ENCODE measurements at regions not wholly inside any gene's neighbourhood (a gene's known extent, or its start where the extent isn't known, plus 50 kb on each side); places are given as distances from the start of the nearest gene placed in this dataset.

GRCh38 chr20:53736757-53737395, 143.2 kb upstream of the ZNF217 start:
- TF ChIP-seq POLR2A (IDR thresholded peaks at IDR 0.05) (no peak), CTCF (IDR thresholded peaks at IDR 0.05) (no peak), EP300 (IDR thresholded peaks at IDR 0.05) (no peak)
